Breast epithelium (tissue), 4 donors: ENCODE measurements at regions not wholly inside any gene's neighbourhood (a gene's known extent, or its start where the extent isn't known, plus 50 kb on each side); places are given as distances from the start of the nearest gene placed in this dataset.

ENCODE experiments used
- DNase-seq, 2 donors: peaks; one replicate each; pipeline ENCODE4 v3.0.0-alpha.2; 2019; ENCODE audit warnings: low spot score in 2 of 2
- H3K27ac ChIP-seq, 2 donors: fragments of 200-600 bp; sonication (generic) in 1 of 2; one replicate each; pipeline ENCODE4 v1.5.1; 2016 to 2019; ENCODE audit warnings: mild to moderate bottlenecking in 1 of 2
- H3K27me3 ChIP-seq, 2 donors: fragments of 200-600 bp; sonication (generic) in 1 of 2; one replicate each; pipeline versions ENCODE4 v1.5.1 to v1.6.0; 2017 to 2019; ENCODE audit warnings: control low read depth in 1 of 2, mild to moderate bottlenecking in 1 of 2
- H3K36me3 ChIP-seq: fragments of 200-600 bp; one replicate; pipeline ENCODE4 v1.5.1; 2019
- H3K4me1 ChIP-seq, 2 donors: fragments of 200-600 bp; sonication (generic); one replicate each; pipeline ENCODE4 v1.5.1; 2016 to 2019; ENCODE audit warnings: control low read depth in 1 of 2
- H3K4me3 ChIP-seq, 3 donors: fragments of 200-600 bp; sonication (generic); 1 replicate in 2 of 3; 2 replicates in 1 of 3; pipeline ENCODE4 v1.5.1; 2016 to 2019; ENCODE audit warnings: mild to moderate bottlenecking in 3 of 3, moderate library complexity in 2 of 3
- H3K9me3 ChIP-seq, 2 donors: fragments of 200-600 bp; sonication (generic) in 1 of 2; one replicate each; pipeline ENCODE4 v1.5.1; 2016 to 2019; ENCODE audit warnings: control low read depth in 1 of 2
- POLR2A ChIP-seq: fragments of 450-650 bp; IDR thresholded peaks from one replicate; pipeline ENCODE4 v1.6.1; 2016; ENCODE audit warnings: antibody characterized with exemption, mild to moderate bottlenecking, moderate library complexity
- POLR2AphosphoS5 ChIP-seq, 3 donors: sonication (generic); formaldehyde crosslinking; IDR thresholded peaks; one replicate each; pipeline ENCODE4 v1.6.1; 2017; ENCODE audit warnings: antibody characterized with exemption in 3 of 3
- intact Hi-C: fragments of 100-400 bp; cut with DNase I; formaldehyde crosslinking; loops from one replicate; pipeline ENCODE4 v1.15.1; 2023; ENCODE audit warnings: low total_unique reads
- TF ChIP-seq, protein P1 (sequence below), 3 donors: fragments of 450-650 bp; IDR thresholded peaks; one replicate each; pipeline ENCODE4 v1.5.1; 2016 to 2017; ENCODE audit warnings: antibody characterized with exemption in 3 of 3, mild to moderate bottlenecking in 3 of 3, moderate library complexity in 3 of 3

DNA sequence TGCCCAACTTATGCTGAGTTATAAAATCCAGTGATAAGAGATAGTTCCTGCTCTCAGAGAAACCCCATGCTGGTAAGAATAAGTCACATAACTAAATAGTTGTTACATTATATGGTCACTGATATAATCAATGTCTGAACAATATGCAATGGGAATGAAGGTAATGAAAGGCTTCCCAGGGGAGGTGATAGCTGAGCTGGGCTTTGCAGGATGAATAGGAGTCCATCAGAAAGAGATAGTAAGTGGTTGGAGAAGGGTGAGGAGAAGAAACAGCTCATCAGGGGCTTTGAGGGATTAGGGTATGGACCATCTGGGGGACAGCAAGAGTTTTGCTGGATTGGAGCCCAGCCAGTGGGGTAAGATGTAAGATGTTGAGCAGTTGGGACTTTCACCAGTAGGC lies 266.7 kb upstream of the CRY1 start:
- DNase-seq = no peak
- H3K36me3 ChIP-seq = no peaks in the 10 kb centered on the region
- H3K4me1 ChIP-seq = no peaks in the 10 kb centered on the region
- TF ChIP-seq, protein P1, sequence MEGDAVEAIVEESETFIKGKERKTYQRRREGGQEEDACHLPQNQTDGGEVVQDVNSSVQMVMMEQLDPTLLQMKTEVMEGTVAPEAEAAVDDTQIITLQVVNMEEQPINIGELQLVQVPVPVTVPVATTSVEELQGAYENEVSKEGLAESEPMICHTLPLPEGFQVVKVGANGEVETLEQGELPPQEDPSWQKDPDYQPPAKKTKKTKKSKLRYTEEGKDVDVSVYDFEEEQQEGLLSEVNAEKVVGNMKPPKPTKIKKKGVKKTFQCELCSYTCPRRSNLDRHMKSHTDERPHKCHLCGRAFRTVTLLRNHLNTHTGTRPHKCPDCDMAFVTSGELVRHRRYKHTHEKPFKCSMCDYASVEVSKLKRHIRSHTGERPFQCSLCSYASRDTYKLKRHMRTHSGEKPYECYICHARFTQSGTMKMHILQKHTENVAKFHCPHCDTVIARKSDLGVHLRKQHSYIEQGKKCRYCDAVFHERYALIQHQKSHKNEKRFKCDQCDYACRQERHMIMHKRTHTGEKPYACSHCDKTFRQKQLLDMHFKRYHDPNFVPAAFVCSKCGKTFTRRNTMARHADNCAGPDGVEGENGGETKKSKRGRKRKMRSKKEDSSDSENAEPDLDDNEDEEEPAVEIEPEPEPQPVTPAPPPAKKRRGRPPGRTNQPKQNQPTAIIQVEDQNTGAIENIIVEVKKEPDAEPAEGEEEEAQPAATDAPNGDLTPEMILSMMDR (IDR thresholded peaks at IDR 0.05) = no peak
- TF ChIP-seq POLR2A (no peak), POLR2AphosphoS5 (IDR thresholded peaks at IDR 0.05) (no peak)
- no peaks in the 10 kb centered on the region for H3K9me3 ChIP-seq
- no peaks in the 10 kb centered on the region for H3K27me3 ChIP-seq
- no peak overlapping the region for H3K27ac ChIP-seq
- intact Hi-C loops = no loop called here
- H3K4me3 ChIP-seq = no peak overlapping the region

DNA sequence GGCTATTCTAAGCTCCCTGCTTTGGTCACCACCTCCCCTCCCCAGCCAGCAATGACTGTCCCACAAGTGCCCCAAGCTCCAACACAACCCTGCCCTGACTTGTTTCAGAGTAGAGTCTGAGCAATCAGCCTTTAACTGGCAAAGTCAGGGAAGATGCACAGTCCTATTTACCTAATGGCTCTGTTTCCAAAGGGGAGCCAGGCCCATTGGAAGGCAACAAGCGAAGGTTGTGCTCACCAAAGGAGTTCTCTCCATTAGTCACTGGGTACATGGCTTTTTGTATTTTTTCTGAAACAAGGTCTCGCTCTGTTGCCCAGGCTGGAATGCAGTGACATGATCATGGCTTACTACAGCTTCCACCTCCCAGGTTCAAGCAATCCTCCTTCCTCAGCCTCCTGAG lies 267.1 kb upstream of the CRY1 start:
- H3K27me3 ChIP-seq = no peaks in the 10 kb centered on the region
- TF ChIP-seq, protein P1 (IDR thresholded peaks at IDR 0.05) = no peak
- no peak for TF ChIP-seq POLR2A
- no peak for TF ChIP-seq POLR2AphosphoS5 (IDR thresholded peaks at IDR 0.05)
- H3K27ac ChIP-seq = no peak overlapping the region
- intact Hi-C loops = no loop called here
- DNase-seq = no peak
- H3K4me1 ChIP-seq = no peaks in the 10 kb centered on the region
- H3K4me3 ChIP-seq = no peak overlapping the region
- H3K36me3 ChIP-seq = no peaks in the 10 kb centered on the region
- no peaks in the 10 kb centered on the region for H3K9me3 ChIP-seq

- DNase-seq = no peak
- intact Hi-C loops = no loop called here
- Histone ChIP-seq H3K27me3 (no peaks in the 10 kb centered on the region), H3K27ac (no peak overlapping the region), H3K4me1 (no peaks in the 10 kb centered on the region), H3K36me3 (no peaks in the 10 kb centered on the region), H3K4me3 (no peak overlapping the region), H3K9me3 (no peaks in the 10 kb centered on the region)
- no peak for TF ChIP-seq POLR2A
- no peak for TF ChIP-seq POLR2AphosphoS5 (IDR thresholded peaks at IDR 0.05)
- TF ChIP-seq, protein P1 (IDR thresholded peaks at IDR 0.05) = no peak
Observed at GRCh38 chr12:107361970-107362369, 268.6 kb upstream of the CRY1 start.

GRCh38 chr12:107362960-107363359 lies 269.6 kb upstream of the CRY1 start:
- DNase-seq = no peak
- intact Hi-C loops = no loop called here
- Histone ChIP-seq H3K9me3 (no peaks in the 10 kb centered on the region), H3K4me3 (no peak overlapping the region), H3K36me3 (no peaks in the 10 kb centered on the region), H3K27me3 (no peaks in the 10 kb centered on the region), H3K27ac (no peak overlapping the region), H3K4me1 (no peaks in the 10 kb centered on the region)
- TF ChIP-seq, protein P1 (IDR thresholded peaks at IDR 0.05) = no peak
- no peak for TF ChIP-seq POLR2AphosphoS5 (IDR thresholded peaks at IDR 0.05)

GRCh38 chr12:107364875-107365518 lies 271.6 kb upstream of the CRY1 start:
- Histone ChIP-seq H3K4me3 (no peak overlapping the region), H3K27ac (no peak overlapping the region), H3K27me3 (no peaks in the 10 kb centered on the region), H3K36me3 (no peaks in the 10 kb centered on the region), H3K4me1 (no peaks in the 10 kb centered on the region), H3K9me3 (no peaks in the 10 kb centered on the region)
- TF ChIP-seq, protein P1 (IDR thresholded peaks at IDR 0.05) = no peak
- no peak for TF ChIP-seq POLR2A
- TF ChIP-seq POLR2AphosphoS5 (IDR thresholded peaks at IDR 0.05) = no peak
- intact Hi-C loops = no loop called here
- DNase-seq = no peak
